ENCODE measurements at regions not wholly inside any gene's neighbourhood (a gene's known extent, or its start where the extent isn't known, plus 50 kb on each side); places are given as distances from the start of the nearest gene placed in this dataset.
A peak's percentile ranks its signal among the peaks of the same experiment; 100 is the strongest.

DNA sequence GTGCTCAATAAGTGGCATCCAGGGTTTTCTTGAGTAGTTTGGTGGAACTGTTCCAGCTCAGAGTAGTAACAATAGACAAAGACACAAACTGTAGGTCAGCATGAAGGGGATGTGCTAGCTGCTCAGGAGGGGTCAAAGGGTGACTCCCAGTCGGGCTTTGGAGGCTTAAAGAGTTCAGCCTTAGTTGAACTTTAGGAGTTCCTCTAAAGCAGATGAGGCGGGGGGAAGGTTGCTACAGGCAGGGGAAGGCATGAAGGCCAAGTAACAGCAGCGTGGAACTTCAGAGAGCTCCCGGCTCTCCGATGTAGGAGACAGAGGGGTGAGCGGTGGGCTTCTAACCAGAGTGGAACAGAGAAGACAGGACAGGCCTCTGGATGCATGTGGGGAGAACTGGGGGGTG is 115.5 kb upstream of the CD93 start:
- DNase-seq, result no peak

DNA sequence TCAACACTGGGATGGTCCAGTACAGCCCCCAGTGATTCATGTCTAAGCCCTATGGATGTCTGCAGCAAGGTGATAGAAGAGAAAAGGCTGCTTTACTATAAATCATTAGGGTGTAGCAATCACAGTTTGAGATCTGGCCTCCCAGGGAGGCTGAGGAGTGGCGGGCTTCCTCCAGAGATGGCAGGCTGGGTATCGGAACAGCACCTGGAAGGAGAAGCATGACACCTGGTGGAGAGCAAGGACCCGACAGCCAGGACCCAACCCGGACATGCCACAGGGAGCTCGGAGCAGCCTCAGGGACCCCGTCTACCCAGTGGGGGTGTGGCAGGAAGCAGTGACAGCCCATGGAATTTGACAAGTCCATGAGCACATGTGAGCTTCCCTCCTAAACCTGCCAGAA is 114.8 kb upstream of the CD93 start:
- peak in 1 of 2 experiments; percentile 2 for DNase-seq

DNA sequence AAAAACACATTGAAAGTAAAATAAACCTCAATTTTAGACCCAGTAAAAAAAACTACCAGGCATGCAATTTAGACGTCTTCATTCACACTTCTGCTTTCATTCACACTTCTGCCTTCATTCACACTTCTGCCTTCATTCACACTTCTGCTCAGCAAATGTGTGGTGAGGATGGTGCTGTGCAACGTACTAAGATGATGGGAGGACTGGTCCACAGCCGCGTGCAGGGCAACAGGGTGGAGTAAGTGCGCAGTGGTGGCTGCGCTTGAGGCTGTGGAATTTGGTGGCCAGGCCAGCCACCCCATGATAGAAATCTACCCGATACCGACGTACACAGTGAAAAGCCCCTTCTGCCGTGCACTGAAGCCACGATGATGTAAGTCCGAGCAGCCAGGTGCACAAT is 114.3 kb upstream of the CD93 start:
- DNase-seq, result no peak

DNA sequence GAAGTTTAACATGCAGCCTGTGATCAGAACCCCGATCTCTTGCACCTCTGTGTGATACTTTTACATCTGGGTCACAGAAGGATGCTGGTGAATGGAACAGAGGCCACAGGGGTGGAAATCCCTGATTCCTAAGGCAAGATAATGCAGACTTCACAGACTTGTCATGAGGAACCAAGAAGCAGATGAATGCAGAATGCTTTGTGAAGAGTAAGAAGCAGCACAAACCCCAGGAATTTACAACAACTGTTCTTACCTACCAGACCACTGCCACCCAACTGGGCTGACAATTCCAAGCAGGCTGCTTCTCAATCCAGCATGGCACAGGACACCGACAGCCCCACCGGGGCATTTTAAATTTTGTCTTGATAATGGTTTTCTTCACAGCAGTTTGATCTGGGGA is 113.2 kb upstream of the CD93 start:
- no peak for DNase-seq

DNA sequence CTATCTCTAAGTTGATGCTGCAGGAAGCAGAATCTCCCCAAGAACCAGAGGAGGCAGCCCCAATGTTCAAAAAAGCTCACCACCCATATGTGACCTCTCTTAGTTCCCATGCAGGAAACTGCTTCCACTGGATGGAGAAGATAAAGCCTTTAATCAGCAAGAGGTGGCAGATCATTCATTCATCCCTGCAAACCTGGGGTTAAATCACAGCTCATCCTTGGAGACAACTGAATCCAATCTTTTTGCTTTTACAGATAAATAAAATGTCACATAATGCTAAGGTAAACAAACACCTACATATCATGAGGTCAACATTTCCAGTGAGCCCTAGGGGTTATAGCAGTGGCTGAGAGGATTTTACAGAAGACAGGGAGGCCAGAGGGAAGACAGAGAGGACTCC is 112.7 kb upstream of the CD93 start:
- DNase-seq, result no peak

DNA sequence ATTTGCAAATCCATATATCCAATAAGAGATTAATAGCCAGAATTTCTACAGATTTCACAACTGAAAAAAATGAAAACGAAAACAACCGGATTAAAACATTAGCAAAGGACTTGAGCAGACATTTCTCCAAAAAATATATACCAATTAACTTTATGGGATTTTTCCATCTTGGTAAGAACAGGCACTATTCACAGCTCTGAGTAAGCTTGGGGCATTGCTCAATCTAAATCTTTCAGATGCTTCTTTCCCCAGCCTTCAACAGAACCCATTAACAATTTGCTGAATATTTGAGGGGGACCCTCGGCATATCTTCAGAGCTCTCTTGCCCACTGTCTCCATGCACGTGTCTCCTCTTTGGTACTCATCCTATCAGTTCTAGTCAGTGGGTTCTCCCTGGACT is 111.7 kb upstream of the CD93 start:
- DNase-seq, result no peak

DNA sequence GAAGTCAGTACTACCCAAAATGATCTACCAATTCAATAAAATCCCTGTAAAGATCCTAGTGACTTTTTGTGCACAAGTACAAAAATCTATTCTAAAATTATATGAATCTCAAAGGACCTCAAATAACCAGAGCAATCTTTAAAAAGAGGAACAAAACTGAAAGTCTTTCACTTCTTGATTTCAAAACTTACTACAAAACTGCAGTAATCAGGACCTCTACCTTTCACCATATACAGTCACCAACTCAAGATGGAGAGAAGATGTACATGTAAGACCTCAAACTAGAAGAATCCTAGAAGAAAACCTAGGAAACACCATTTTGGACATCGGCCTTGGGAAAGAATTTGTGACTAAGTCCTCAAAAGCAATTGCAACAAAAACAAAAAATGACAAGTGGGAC is 109.5 kb upstream of the CD93 start:
- DNase-seq, result no peak

DNA sequence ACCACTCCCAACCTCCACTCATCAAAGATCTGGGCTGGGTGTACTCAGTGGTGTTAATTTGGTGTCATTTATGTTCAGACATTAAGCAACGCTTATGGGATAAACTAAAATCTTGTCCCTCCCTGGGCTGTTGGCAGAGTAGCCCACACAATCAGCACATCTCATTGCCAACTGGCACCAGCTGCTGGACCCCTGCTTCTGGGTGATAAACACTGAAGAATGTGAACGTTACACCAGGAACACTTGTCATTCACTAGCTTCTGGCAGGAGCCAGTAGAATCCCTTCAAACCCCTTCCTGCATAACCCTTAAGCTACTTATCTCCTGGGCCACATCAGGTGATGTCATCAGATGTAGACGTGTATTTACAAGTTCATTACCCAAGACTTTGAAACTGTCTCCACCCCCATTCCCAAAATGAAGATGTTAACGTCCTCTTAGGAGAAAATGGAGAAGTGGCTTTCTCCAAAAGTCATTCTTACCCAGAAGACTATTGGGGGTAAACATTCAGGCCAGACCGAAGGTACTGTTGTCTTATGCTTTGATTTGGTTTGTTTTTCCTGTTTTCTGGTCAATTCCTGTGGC is 107.8 kb upstream of the CD93 start:
- DNase-seq, result no peak

DNA sequence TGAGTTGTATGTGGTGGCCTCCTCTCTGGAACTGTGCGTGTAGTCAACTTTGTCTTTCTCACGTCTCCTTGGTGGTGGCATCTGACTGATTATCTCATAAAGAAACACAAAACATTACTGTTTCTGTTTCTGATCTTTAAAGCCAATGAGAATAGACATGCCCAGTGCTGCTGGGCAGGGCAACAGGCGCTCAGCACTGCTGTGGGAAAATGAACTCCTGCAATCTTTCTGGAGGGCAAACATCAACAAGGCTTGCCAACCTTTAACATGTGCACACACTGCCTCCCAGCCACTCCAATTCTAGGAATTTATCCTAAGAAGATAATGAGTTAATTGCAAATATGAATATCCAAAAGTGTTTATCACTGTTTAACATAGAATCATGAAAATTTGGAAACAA is 106.3 kb upstream of the CD93 start:
- DNase-seq, result no peak

DNA sequence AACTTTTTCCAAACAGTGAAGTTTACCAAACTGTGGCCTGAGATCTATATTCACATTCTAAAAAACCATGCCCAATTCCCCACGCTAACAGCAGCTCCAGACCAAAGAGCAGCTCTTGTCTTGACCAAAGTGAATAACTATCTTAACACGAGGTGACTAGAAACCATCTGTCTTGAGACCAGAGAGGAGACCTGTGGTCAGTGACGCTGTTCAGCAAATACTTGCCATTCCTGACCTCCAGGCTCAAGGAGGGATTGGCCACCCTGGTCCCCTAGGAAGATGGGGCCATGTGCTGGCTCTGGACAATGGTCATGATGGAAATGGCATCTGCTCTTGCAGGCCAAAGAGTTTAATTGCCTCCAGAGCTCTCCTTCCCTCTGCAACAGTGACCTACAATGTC is 104.4 kb upstream of the CD93 start:
- DNase-seq, result no peak

DNA sequence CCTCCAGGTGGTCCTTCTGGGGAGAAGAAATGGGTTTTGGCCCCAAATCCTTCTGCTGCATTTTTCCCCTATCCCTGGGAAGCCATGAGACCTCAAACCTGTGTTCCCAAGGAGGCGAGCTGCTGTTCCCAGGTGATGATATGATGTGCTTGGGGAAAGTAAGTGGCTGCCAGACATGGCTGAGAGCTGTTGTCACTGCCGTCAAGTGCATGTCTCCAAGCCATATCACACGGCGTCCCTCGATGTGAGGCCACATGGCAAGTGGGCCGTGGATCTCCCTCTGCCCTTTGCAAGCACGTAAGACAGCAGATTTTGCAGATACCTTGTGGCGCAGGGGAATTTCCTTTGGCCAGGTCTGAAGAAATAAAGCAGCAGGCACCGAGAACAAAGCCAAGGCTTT is 103.7 kb upstream of the CD93 start:
- DNase-seq, result no peak

DNA sequence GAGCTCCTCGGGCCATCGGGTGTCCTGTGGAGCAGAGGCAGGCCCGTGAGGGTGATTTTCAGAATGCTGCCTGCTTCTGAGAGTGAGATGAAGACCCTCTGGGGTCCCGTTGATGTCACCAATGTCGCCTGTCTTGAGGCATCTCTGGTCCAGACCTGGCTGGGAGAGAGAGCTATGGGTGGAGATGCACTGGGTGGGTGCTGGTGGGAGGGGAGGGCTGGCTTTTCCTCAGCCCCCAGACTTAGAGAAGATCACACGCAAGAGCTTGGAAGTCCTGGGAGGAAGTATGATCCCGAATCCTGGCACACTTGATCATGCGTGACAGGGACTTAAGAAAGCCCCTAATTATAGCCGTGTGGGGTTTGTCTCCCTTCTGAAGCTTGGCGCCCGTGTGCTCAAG is 103.2 kb upstream of the CD93 start:
- no peak for DNase-seq

DNA sequence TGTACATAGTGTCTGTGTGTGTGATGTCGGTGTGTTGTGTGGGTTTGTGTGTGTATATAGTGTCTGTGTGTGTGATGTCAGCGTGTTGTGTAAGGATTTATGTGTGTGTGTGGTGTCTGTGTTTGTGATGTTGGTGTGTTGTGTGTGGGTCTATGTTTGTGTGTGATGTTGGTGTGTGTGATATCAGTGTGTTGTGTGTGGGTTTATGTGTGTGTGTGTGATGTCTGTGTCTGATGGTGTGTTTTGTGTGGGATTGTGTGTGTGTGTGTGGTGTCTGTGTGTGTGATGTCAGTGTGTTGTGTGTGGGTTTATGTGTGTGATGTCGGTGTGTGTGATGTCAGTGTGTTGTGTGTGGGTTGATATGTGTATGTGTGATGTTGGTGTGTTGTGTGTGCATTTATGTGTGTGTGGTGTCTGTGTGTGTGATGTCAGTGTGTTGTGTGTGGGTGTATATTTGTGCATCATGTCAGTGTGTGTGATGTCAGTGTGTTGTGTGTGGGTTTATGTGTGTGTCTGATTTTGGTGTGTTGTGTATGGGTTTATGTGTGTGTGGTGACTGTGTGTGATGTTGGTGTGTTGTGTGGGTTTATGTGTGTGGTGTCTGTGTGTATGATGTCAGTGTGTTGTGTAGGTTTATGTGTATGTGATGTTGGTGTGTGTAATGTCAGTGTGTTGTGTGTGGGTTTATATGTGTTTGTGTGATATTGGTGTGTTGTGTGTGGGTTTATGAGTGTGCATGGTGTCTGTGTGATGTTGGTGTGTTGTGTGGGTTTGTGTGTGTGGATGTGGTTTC is 102.4 kb upstream of the CD93 start:
- DNase-seq, result no peak

DNA sequence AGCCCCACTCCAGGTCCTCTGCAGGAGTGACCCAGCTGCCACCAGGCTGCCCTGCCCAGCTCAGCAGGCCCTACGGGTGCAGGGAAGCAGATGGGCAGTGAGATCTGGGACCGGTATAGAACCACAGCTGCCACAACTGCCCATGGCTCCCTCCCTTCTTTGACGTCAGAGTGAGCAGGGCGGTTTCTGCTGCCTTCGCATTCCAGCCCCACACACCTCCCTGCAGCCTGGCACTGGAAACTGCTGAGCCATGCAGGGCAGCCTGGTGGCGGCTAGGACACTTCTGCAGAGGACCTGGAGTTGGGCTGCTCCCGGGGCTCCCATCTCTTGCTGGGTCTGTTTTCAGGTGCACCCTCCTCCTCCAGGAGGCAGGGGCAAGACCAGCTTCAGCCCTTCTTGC is 101.6 kb upstream of the CD93 start:
- DNase-seq, result no peak

DNA sequence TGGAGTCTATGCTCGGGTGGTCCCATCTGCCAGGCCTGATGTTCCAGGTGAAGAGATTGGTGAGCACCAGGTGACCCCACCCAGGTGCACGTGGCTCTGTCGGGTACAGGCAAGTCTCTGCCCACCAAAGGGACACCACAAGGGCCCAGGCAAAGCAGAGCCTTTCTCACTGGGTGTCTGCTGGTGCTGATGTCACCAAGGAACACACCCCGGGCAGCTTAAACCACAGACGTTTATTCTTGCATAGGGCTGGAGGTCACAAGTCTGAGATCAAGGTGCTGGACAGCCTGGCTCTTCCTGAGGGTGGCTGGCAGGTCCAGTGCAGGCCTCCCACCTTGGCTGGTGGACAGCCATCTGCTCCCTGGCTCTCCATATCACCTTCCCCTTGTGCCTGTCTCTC is 100.7 kb upstream of the CD93 start:
- DNase-seq, result no peak

DNA sequence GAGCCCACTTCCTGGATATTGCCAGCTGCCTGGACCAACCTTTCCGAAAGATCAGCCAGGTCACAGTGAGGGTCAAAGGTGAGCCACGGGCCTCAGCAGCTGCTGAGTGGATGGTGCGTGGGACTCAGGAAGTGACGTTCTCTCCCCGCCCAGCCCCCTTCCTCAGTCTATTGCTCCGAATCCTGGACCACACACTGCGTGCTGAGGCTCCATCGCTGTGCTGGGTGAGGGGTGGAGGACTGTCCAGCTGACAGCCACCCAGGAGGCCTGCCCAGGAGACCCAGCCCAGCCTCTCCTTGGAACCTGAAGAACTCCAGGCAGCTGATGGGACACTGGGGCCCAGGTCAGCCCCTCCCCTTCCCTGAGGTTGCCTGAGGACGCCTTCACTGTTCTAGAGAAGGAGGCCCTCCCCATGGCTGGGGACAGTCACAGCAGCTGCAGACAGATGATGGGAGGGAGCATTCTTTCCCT is 94.4 kb upstream of the CD93 start:
- DNase-seq, result no peak

DNA sequence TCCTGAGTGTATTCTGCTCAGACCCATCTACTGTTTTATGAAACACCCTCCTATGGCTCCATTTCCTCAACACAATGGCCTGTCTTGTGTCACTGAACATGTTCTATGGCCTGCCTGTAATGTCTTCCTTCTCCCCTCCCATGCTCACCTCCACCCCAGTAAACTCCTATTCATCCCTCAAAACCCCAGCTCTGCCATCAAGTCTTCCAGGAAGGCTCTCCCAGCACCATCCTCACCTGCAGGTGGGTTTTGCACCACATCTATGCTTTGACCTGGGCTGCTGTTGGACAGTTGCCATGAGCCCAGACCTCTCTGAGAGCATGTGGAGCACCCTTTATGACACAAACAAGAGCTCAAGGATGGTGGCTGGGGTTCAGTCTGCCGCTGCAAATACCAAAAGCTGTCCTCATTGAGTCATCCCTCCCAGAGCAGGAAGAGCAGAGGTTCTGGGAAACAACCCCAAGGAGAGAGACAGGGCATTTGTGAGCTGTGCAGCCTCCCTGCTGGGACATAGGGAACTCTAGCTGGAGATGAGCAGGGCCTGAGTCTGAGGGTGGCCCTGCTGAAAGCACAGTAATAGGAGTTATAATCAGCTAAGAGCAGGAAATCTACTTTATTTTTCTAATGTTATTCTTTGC is 93.8 kb upstream of the CD93 start:
- DNase-seq, result no peak

DNA sequence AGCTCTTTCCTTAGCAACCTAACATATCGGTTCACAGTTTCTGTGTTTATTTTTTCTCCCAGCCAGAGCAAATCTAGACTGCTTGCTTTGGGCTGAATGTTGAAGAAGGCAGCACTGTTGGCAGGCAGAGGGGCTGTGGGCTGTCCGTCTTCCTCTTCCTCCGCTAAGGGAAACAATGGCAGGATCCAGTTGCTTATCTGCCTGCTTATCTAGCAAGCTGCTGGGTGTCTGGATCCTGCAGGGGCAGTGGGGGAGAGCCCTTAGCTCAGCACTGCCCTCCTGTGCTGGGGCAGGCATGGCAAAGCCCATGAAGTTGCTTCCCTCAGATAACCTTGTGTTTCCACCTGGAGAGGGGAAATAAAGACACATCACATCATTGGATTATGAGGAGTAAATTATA is 92.7 kb upstream of the CD93 start:
- DNase-seq, result no peak

DNA sequence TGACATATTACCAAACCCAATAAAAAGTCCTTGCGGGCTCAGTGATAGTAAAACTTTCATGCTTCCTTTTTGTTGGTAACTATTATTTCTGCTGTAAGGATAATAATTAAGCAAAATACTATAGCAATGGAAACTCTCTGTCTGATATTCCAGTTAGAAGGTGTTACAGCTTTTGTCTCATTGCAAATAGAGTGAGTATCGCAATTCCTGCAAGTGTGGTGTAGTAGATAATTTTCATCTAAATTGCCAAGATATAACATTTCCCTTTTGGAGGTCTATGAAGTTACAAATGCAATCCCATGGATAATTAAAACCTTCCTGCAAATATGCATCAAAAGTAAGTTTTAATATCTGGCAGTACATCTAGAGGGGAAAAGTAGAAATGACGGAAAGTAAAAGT is 88.7 kb upstream of the CD93 start:
- no peak for DNase-seq

DNA sequence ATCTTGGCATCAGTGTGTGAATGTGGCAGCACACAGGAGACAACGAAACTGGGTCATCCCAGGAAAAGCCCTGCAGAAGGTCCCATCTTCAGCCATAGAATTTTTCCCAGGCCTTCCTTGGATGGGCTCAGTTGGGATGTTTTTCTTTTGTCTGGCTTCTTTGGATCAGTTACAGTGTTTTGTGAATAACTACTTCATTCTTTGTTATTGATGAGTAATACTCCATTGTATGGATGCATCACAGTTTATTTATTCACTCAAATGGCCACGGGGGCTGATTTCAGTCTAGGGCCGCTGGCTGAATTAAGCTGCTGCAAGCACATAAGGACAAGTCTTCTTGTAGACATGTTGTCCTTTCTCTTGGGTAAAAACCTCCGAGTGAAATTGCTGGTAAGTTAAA is 81.3 kb upstream of the CD93 start:
- DNase-seq, result no peak

DNA sequence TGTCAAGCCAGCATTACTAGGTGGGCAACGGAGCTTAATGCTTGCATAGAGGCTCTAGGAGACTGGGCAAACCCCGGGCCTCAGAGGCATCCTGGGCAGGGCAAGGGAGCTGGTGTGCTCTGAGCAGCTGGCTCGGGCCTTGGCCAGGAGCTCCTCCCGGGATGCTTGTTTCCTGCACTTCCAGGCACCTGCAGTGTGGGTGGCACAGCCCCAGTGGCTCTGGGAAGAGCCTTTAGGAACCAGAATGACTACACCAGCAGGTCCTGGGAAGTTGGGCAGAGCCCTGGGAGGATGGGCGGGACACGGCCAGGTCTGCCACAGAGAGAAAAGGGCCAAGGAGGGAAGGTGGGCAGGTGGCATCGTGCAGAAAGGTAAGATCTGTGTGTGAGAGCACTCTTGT is 80.4 kb upstream of the CD93 start:
- DNase-seq, result no peak

DNA sequence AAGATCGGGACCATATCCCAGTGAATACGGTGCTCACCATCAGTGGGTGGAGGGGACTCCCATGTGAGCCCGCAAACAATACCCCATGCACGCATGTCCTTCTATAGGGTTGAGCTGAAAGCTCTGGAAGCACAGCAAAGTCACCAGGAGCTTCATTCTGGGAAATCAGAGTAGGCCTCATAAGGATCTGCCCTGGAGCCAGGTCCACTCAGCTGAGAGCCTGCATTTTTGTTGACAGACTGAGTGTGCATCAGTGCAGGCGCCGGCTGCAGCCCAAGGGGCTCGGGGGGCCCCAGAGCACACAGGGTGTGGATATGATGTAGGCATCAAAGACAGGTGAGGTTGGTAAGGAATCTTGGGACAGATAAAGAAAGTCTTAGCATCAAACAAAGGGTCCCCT is 79.8 kb upstream of the CD93 start:
- DNase-seq, result no peak

DNA sequence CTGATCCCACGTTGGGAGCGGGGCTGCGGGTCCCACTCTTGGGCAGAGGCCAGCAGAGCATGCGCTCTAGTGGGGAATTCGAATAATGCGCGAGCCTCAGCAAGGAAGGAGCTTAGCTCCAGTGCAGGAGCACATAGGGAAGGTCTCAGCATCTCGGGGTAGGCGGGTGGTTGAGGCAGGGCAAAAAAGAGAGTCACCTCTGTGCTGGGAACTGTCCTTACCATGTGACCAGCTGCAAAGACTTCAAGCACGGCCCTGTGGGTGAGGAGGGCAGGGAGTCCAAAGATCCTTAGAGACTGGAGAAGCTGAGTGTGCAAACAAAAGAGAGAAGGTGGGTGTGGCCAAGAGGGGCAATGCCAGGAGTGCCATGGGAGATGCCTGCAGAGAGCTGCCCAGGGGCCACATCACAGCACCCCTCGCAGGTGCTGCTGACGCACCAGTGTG is 79.2 kb upstream of the CD93 start:
- no peak for DNase-seq

DNA sequence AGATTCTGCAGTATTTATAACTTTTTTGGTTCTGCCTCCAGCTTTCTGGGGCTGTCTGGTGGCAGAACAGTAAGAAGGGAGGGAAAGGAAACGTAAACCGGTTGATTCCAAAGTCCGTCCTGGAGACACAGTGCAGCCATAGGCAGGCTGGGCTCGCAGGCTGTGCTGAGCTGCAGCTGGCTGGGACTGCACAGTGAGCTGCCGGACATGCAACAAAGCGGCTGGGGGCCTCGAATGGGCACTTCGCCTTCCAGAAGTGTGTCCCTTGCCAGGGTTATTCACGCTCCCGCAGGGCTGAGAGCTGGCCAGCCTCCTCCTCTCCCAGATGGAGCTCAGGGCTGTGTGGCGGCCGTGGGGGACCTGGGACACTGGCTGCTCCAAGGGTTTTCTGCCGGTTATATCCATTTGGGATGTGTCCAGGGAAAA is 78.1 kb upstream of the CD93 start:
- no peak for DNase-seq
